Loucy (cell line): ENCODE measurements at regions not wholly inside any gene's neighbourhood (a gene's known extent, or its start where the extent isn't known, plus 50 kb on each side); places are given as distances from the start of the nearest gene placed in this dataset.

Source experiments
- CTCF ChIP-seq: fragments of 200-600 bp; sonication (generic); conservative IDR thresholded peaks from 2 replicates; pipeline ENCODE4 v1.5.1; 2014; ENCODE audit warnings: mild to moderate bottlenecking, antibody characterized with exemption, low read length
- EZH2phosphoT487 ChIP-seq: fragments of 200-600 bp; IDR thresholded peaks from 2 replicates; pipeline ENCODE4 v1.6.1; 2018; ENCODE audit warnings: antibody characterized with exemption, mild to moderate bottlenecking, moderate library complexity, borderline replicate concordance

DNA sequence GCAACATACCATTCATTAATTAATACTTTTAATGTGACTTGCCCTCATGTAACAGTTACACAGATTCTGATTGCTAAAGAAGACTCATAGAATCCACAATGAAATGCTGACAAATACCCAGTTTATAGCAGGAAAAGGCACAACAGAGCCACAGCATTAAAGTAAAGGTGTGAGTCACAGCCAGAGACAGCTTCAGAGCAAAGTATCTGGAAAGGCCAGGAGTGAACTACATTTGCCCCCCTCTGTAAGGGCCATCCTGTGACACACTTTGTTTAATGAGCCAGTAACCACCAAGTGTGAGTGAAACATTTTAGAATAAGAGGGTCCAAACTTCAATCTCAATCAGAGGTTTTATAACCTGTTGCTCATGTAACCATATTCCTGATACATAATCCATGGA lies 133.8 kb upstream of the TACR3 start:
- TF ChIP-seq CTCF (no peak), EZH2phosphoT487 (no peak)
